ENCODE measurements at regions not wholly inside any gene's neighbourhood (a gene's known extent, or its start where the extent isn't known, plus 50 kb on each side); places are given as distances from the start of the nearest gene placed in this dataset.
A peak's percentile ranks its signal among the peaks of the same experiment; 100 is the strongest.
"Not testable (repeated sequence)": the region's sequence is repeated elsewhere in the genome, so short reads cannot be mapped to it uniquely, and the experiment has no call there.

DNA sequence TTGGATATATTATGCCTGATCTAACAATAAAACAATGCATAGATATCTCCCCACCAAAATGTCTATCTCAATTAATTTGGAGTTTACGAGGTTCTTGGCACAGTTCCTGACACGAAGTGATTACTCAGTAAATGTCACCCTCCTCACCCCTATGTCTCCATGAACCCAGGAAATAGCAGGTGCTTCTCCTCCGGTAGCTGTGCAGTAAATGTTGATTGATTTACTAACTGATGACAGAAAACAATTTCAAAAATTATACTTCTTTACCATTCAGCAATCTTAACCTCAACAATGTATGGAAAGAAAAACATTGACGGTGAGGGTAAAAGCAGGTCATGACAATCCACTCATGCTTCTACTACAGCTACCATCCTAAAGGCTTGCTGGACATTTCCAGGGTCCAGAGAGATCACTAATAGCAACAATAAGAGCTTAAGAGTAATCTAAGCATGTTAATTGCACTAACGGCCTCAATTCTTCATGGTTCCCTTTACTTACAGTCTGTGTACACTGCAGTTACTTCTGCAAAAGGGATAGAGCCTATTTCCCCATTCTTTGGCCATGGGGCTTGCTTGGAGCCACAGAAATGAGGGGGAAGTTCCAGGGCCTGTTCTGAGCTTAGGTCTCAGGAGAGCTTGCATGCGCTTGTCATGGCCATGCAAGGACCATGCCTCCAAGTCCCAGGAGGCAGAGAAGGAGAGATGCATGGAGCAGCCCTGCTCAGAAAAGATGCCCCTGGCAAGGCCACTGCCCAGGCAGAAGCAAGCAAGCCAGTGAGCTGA, 222.6 kb downstream of the ATP6V0E2 start:
- H3K4me3 Mint-ChIP-seq; H3K9me3 Mint-ChIP-seq; H3K4me3 ChIP-seq (ENCODE audit: low read length); H3K27me3 ChIP-seq (ENCODE audit: control insufficient read depth in 1 of 2, insufficient read depth in 2 of 2, low read length in 2 of 2); ATAC-seq (ENCODE audit: poor library complexity); H3K36me3 ChIP-seq (ENCODE audit: insufficient read depth, low read length); intact Hi-C loops (cut with DNase I, micrococcal nuclease); H3K4me1 Mint-ChIP-seq (ENCODE audit: low read depth); CTCF ChIA-PET; H3K4me1 ChIP-seq (ENCODE audit: insufficient read depth, low read length); H3K27ac ChIP-seq (ENCODE audit: low read depth in 1 of 2, low read length in 2 of 2); H3K9me3 ChIP-seq (ENCODE audit: control insufficient read depth in 1 of 2, insufficient read depth in 1 of 2, low read length in 2 of 2); POLR2A ChIA-PET; H3K27ac Mint-ChIP-seq; H3K27me3 Mint-ChIP-seq; H3K36me3 Mint-ChIP-seq (ENCODE audit: low read depth): not testable (repeated sequence)
- peak in 3 of 14 experiments; percentile 8 to 17 (median 13) for DNase-seq

DNA sequence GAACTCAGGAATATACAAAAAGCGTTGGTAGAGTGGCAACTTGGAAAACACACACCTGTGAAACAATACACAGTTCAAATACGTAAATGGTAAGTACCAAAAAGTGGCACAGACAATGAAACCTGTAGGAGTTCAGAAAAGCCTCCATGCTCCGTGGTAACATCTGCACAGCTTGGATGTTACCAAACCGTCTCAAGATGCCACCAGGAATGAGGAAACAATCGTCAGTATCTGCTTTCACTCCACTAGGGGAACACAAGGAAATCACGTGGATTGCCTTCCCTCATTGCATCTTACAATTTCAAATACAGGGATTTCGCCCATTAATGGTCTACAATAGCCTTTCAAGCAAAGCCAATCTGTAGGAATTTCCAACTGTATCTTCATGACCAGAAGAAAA, 224.6 kb upstream of the LRRC61 start:
- H3K4me3 Mint-ChIP-seq; H3K27me3 ChIP-seq (ENCODE audit: control insufficient read depth in 1 of 2, insufficient read depth in 2 of 2, low read length in 2 of 2); H3K9me3 ChIP-seq (ENCODE audit: control insufficient read depth in 1 of 2, insufficient read depth in 1 of 2, low read length in 2 of 2); H3K27me3 Mint-ChIP-seq; H3K4me1 ChIP-seq (ENCODE audit: insufficient read depth, low read length); H3K4me1 Mint-ChIP-seq (ENCODE audit: low read depth); H3K27ac ChIP-seq (ENCODE audit: low read depth in 1 of 2, low read length in 2 of 2); H3K9me3 Mint-ChIP-seq; intact Hi-C loops (cut with DNase I, micrococcal nuclease); CTCF ChIA-PET; ATAC-seq (ENCODE audit: poor library complexity); H3K27ac Mint-ChIP-seq; H3K36me3 Mint-ChIP-seq (ENCODE audit: low read depth); POLR2A ChIA-PET; H3K36me3 ChIP-seq (ENCODE audit: insufficient read depth, low read length); H3K4me3 ChIP-seq (ENCODE audit: low read length); DNase-seq: not testable (repeated sequence)

DNA sequence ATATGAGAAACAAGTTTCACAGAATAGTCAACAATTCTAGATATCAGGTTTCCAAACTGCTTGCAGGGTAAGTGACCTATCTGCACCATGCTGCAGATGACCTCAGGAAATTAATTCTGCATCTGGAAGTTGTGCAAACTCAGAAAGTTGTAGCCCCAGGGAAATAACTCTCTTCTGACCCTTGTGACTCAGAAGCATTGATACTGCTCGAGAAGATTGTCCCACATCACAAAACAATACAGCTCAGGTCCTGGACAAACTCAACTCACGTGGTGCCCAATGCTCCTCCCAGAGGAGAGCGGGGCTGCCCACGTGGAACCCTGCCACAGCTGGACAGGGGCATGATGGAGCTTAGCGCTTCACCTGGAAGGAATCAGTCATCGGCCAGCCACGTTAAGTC, 221.9 kb upstream of the LRRC61 start:
- H3K9me3 Mint-ChIP-seq; H3K4me3 ChIP-seq (ENCODE audit: low read length); intact Hi-C loops (cut with DNase I, micrococcal nuclease); CTCF ChIA-PET; DNase-seq; POLR2A ChIA-PET; ATAC-seq (ENCODE audit: poor library complexity); H3K4me1 Mint-ChIP-seq (ENCODE audit: low read depth); H3K27me3 ChIP-seq (ENCODE audit: control insufficient read depth in 1 of 2, insufficient read depth in 2 of 2, low read length in 2 of 2); H3K36me3 Mint-ChIP-seq (ENCODE audit: low read depth); H3K36me3 ChIP-seq (ENCODE audit: insufficient read depth, low read length); H3K9me3 ChIP-seq (ENCODE audit: control insufficient read depth in 1 of 2, insufficient read depth in 1 of 2, low read length in 2 of 2); H3K4me3 Mint-ChIP-seq; H3K4me1 ChIP-seq (ENCODE audit: insufficient read depth, low read length); H3K27ac ChIP-seq (ENCODE audit: low read depth in 1 of 2, low read length in 2 of 2); H3K27ac Mint-ChIP-seq; H3K27me3 Mint-ChIP-seq: not testable (repeated sequence)

DNA sequence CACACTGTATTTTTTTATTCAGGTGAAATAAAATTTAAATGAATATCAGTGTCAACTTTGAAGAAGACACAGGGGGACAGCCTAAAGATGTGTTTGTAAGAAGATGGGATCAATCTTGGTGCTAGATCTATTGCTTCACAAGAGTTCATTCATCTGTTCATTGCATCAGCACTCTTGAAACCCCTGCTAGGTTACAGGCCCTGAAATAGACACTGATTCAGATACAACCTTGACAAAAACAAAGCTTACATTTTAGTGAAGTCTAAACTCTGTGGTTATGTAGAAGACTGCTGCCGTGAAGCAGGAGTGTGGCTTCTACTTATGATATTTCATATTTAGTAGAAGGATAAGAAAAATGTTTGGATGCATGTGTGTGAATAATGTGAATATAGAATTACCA, 215.9 kb upstream of the LRRC61 start:
- H3K27me3 ChIP-seq (ENCODE audit: control insufficient read depth in 1 of 2, insufficient read depth in 2 of 2, low read length in 2 of 2); POLR2A ChIA-PET; H3K4me3 ChIP-seq (ENCODE audit: low read length); H3K9me3 Mint-ChIP-seq; H3K36me3 Mint-ChIP-seq (ENCODE audit: low read depth); H3K27me3 Mint-ChIP-seq; CTCF ChIA-PET; H3K4me3 Mint-ChIP-seq; H3K9me3 ChIP-seq (ENCODE audit: control insufficient read depth in 1 of 2, insufficient read depth in 1 of 2, low read length in 2 of 2); ATAC-seq (ENCODE audit: poor library complexity); H3K4me1 Mint-ChIP-seq (ENCODE audit: low read depth); DNase-seq; intact Hi-C loops (cut with DNase I, micrococcal nuclease); H3K36me3 ChIP-seq (ENCODE audit: insufficient read depth, low read length); H3K27ac Mint-ChIP-seq; H3K4me1 ChIP-seq (ENCODE audit: insufficient read depth, low read length); H3K27ac ChIP-seq (ENCODE audit: low read depth in 1 of 2, low read length in 2 of 2): not testable (repeated sequence)

DNA sequence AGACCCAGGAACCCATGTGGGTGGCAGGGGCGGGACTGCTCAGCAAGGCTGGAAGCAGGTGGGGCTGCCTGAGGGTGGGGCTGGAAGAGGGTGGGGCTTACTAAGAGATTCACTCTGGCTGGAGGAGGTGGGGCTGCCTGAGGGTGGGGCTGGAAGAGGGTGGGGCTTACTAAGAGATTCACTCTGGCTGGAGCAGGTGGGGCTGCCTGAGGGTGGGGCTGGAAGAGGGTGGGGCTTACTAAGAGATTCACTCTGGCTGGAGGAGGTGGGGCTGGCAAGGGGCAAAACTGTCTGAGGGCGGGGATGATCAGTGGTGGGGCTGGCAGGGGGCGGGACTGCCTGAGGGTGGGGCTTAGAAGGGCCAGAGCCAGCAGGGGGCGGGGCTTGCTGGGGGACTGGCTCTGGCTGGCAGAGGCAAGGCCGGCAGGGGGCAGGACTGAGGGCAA, 212.8 kb upstream of the LRRC61 start:
- H3K4me3 Mint-ChIP-seq; H3K27ac ChIP-seq (ENCODE audit: low read depth in 1 of 2, low read length in 2 of 2); H3K4me1 Mint-ChIP-seq (ENCODE audit: low read depth); H3K27ac Mint-ChIP-seq; H3K9me3 Mint-ChIP-seq; POLR2A ChIA-PET; H3K36me3 ChIP-seq (ENCODE audit: insufficient read depth, low read length); H3K36me3 Mint-ChIP-seq (ENCODE audit: low read depth); CTCF ChIA-PET; H3K27me3 ChIP-seq (ENCODE audit: control insufficient read depth in 1 of 2, insufficient read depth in 2 of 2, low read length in 2 of 2); intact Hi-C loops (cut with DNase I, micrococcal nuclease); H3K9me3 ChIP-seq (ENCODE audit: control insufficient read depth in 1 of 2, insufficient read depth in 1 of 2, low read length in 2 of 2); H3K4me1 ChIP-seq (ENCODE audit: insufficient read depth, low read length); H3K4me3 ChIP-seq (ENCODE audit: low read length): not testable (repeated sequence)
- peaks cover 26% of the 10 kb centered on the region for H3K27me3 Mint-ChIP-seq
- ATAC-seq (ENCODE audit: poor library complexity) (peak; percentile 39), DNase-seq (peak in 3 of 14 experiments; percentile 2 to 14 (median 5))

DNA sequence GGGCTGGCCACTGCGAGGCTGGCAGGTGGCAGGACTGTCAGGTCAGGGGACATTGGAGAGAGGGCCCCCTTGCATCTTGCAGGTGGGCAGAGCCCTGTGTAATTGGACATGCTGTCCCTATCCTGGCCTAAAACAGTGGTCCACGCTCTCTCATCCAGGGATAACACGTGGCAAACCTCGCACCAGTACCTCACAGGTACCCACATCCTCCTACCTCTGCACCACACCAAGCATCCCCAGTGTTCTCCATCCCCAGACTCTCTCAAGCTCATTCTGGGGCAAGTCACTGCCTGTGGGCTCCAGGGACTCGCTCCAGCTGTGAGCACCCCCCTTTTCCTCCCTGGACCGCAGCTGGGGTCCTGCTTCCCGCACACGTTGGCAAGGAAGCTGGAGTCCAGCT, 212.3 kb upstream of the LRRC61 start:
- not testable (repeated sequence) for DNase-seq, H3K27ac Mint-ChIP-seq

DNA sequence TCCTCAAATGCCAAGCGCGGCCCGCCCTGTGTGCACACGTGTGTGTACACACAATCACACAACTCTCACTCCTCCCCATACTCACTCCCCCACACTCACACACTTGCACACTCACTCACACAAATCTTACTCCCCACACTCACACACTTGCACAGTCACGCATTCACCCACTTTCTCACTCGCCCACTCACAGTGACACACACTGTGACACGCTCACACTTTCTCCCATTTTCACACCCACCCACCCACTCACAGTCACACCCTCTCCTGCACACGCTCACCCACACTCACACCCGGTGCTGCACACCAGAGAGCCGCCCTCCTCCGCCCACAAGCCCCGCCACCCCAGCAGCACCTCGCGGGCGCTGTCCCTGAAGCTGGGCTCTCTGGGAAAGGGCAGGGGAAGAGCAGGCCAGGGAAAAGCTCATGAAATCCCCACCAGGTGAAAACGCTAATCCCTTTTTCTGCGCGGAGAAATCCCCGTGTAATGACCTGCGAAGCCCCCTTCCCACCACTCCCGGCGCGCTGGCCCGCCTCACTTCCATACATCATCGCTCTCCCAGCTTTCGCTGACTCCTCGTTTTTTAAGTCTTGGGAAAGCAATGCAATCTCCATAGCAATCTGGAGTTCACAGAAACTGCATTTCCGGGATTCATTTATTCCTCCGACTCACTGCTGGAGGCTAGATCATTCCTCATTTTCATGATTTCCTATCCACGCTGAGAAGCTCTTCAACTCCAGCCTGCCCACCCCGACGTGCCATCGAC, 211.6 kb upstream of the LRRC61 start:
- POLR2A ChIA-PET, H3K27ac Mint-ChIP-seq: not testable (repeated sequence)

More for the DNA sequence above, 212.3 kb upstream of the LRRC61 start:
- POLR2A ChIA-PET; H3K9me3 Mint-ChIP-seq; intact Hi-C loops (cut with DNase I, micrococcal nuclease); ATAC-seq (ENCODE audit: poor library complexity); H3K4me3 Mint-ChIP-seq; H3K4me1 Mint-ChIP-seq (ENCODE audit: low read depth); H3K27ac ChIP-seq (ENCODE audit: low read depth in 1 of 2, low read length in 2 of 2); CTCF ChIA-PET; H3K36me3 ChIP-seq (ENCODE audit: insufficient read depth, low read length); H3K36me3 Mint-ChIP-seq (ENCODE audit: low read depth); H3K27me3 ChIP-seq (ENCODE audit: control insufficient read depth in 1 of 2, insufficient read depth in 2 of 2, low read length in 2 of 2); H3K9me3 ChIP-seq (ENCODE audit: control insufficient read depth in 1 of 2, insufficient read depth in 1 of 2, low read length in 2 of 2); H3K4me3 ChIP-seq (ENCODE audit: low read length); H3K4me1 ChIP-seq (ENCODE audit: insufficient read depth, low read length): not testable (repeated sequence)
- H3K27me3 Mint-ChIP-seq: peaks cover 30% of the 10 kb centered on the region

More for the DNA sequence above, 211.6 kb upstream of the LRRC61 start:
- H3K4me1 Mint-ChIP-seq (ENCODE audit: low read depth); H3K27me3 ChIP-seq (ENCODE audit: control insufficient read depth in 1 of 2, insufficient read depth in 2 of 2, low read length in 2 of 2); H3K4me1 ChIP-seq (ENCODE audit: insufficient read depth, low read length); H3K4me3 Mint-ChIP-seq; H3K4me3 ChIP-seq (ENCODE audit: low read length); H3K36me3 Mint-ChIP-seq (ENCODE audit: low read depth); H3K36me3 ChIP-seq (ENCODE audit: insufficient read depth, low read length); H3K9me3 Mint-ChIP-seq; intact Hi-C loops (cut with DNase I, micrococcal nuclease); CTCF ChIA-PET; H3K27ac ChIP-seq (ENCODE audit: low read depth in 1 of 2, low read length in 2 of 2); ATAC-seq (ENCODE audit: poor library complexity); H3K9me3 ChIP-seq (ENCODE audit: control insufficient read depth in 1 of 2, insufficient read depth in 1 of 2, low read length in 2 of 2); DNase-seq: not testable (repeated sequence)
- H3K27me3 Mint-ChIP-seq: peaks cover 30% of the 10 kb centered on the region

Measured in CD4-positive, alpha-beta T cell (primary cell).